Progenitor cell of endocrine pancreas (in vitro differentiated cells): ENCODE measurements at regions not wholly inside any gene's neighbourhood (a gene's known extent, or its start where the extent isn't known, plus 50 kb on each side); places are given as distances from the start of the nearest gene placed in this dataset.

Experiments used
- DNase-seq: peaks from one replicate; pipeline ENCODE4 v3.0.0; 2021; ENCODE audit warnings: low spot score; ENCODE audit not compliant: unreplicated experiment
- H3K27ac Mint-ChIP-seq: 2 replicates; pipeline ENCODE4 v1.8.0; 2021; ENCODE audit warnings: mild to moderate bottlenecking, moderate library complexity, mixed read lengths
- H3K27me3 Mint-ChIP-seq: 2 replicates; pipeline ENCODE4 v1.8.0; 2021; ENCODE audit warnings: mixed read lengths
- H3K36me3 Mint-ChIP-seq: 2 replicates; pipeline ENCODE4 v1.8.0; 2022; ENCODE audit warnings: mixed read lengths; ENCODE audit not compliant: insufficient read depth
- H3K4me1 Mint-ChIP-seq: 2 replicates; pipeline ENCODE4 v1.8.0; 2021; ENCODE audit warnings: low read depth, mixed read lengths
- H3K4me3 Mint-ChIP-seq: 2 replicates; pipeline ENCODE4 v1.8.0; 2021; ENCODE audit warnings: low read depth, mild to moderate bottlenecking, moderate library complexity, mixed read lengths
- H3K9me3 Mint-ChIP-seq: 2 replicates; pipeline ENCODE4 v1.8.0; 2021; ENCODE audit warnings: low read depth, mixed read lengths
- TF ChIP-seq, protein P1 (sequence below): fragments of 200-600 bp; sonication (generic); IDR thresholded peaks from one replicate; pipeline ENCODE4 v1.5.0; 2021; ENCODE audit warnings: antibody characterized with exemption, mild to moderate bottlenecking; ENCODE audit not compliant: unreplicated experiment

GRCh38 chr4:3870567-3870962 is 104.4 kb downstream of the ADRA2C start:
- H3K4me3 Mint-ChIP-seq = peak overlapping the region; percentile 65
- TF ChIP-seq, protein P1, sequence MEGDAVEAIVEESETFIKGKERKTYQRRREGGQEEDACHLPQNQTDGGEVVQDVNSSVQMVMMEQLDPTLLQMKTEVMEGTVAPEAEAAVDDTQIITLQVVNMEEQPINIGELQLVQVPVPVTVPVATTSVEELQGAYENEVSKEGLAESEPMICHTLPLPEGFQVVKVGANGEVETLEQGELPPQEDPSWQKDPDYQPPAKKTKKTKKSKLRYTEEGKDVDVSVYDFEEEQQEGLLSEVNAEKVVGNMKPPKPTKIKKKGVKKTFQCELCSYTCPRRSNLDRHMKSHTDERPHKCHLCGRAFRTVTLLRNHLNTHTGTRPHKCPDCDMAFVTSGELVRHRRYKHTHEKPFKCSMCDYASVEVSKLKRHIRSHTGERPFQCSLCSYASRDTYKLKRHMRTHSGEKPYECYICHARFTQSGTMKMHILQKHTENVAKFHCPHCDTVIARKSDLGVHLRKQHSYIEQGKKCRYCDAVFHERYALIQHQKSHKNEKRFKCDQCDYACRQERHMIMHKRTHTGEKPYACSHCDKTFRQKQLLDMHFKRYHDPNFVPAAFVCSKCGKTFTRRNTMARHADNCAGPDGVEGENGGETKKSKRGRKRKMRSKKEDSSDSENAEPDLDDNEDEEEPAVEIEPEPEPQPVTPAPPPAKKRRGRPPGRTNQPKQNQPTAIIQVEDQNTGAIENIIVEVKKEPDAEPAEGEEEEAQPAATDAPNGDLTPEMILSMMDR = no peak
- H3K36me3 Mint-ChIP-seq = no peaks in the 10 kb centered on the region
- peak overlapping the region; percentile 14 for H3K27ac Mint-ChIP-seq
- DNase-seq = no peak
- H3K9me3 Mint-ChIP-seq = no peaks in the 10 kb centered on the region
- H3K27me3 Mint-ChIP-seq = peaks cover 71% of the 10 kb centered on the region
- no peaks in the 10 kb centered on the region for H3K4me1 Mint-ChIP-seq

DNA sequence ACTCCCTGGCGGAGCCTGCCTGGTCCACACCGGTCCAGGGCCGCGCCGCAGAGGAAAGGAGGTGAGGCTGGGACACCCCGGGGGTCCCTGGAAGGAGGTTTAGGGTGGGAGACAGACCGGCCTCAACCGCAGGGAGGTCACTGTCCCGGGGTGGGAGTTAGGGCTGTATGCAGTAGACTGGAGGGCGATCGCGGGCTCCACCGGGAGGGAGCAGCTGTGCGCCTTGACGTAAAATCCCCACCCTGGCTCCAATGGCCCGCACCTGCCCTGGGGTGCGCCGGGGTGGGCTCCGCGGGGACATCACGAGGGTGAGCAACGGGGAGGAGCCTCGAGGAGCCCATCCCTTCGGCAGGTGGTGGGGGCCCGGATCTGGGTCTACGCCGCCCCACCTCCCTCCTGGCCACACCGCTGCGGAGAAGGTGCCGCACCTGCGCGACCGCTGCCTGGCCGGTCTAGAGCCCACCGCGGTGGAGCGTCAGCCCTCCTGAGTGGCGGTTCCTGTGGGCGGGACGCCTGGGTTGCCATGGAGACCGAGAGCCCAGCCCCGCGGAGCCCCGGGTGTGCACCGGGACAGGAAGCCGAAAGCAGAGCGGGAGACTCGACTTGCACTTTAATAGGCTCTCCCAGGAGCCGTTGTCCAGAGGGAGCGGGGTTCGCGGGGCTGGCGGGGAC is 105.1 kb downstream of the ADRA2C start:
- peaks cover 74% of the 10 kb centered on the region for H3K27me3 Mint-ChIP-seq
- no peaks in the 10 kb centered on the region for H3K9me3 Mint-ChIP-seq
- H3K27ac Mint-ChIP-seq = no peak overlapping the region
- TF ChIP-seq, protein P1 = no peak
- no peaks in the 10 kb centered on the region for H3K36me3 Mint-ChIP-seq
- peak overlapping the region; percentile 65 for H3K4me3 Mint-ChIP-seq
- peak; percentile 79 for DNase-seq
- H3K4me1 Mint-ChIP-seq = no peaks in the 10 kb centered on the region

DNA sequence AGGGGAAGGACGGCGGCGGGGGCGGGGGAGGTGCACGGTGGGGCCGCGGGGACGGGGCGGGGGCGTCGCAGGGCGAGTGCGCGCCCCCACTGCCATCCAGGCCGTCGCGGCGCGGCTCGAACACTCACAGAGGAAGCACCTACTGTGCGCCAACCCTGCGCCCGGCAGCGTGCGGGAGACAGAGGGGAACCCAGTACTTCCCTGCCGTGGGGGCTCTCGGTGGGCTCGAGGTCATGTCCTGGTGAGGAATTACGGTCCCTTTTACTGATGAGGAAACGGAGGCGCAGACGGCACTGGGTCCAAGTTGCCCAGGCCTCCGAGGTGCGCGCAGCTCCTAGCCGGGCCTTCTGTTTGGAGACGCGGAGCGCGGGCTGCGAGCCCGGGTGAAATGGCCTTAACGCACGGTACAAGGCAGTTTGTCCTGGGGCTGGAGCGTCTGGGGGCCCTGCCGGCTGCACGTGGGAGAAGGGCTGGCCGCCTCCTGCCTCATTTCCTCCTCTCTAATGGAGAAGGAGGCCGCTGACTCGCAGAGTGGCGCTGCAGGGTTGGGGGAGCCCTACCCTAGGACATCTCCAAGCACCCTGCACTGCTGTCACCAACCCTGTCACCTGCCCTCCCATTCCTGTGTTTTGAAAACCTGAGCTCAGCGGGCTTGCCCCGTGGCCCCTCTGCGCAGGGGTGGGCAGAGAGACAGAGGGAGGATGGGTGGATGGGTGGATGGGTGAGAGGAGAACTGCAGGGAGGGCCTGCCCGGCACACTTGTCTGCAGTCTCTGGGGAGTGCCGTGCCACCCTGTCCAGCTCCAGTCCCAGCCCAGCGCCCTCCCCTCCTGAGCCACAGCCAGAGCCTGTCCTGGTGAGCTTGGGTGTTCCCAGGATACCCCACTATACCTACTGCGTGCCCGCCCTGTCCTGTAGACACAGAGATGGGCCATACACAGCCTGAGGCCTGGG is 106.0 kb downstream of the ADRA2C start:
- DNase-seq = no peak
- H3K4me3 Mint-ChIP-seq = peak overlapping the region; percentile 29
- H3K4me1 Mint-ChIP-seq = no peaks in the 10 kb centered on the region
- H3K36me3 Mint-ChIP-seq = no peaks in the 10 kb centered on the region
- no peaks in the 10 kb centered on the region for H3K9me3 Mint-ChIP-seq
- TF ChIP-seq, protein P1 = no peak
- peaks cover 80% of the 10 kb centered on the region for H3K27me3 Mint-ChIP-seq
- peak overlapping the region; percentile 52 for H3K27ac Mint-ChIP-seq

- Mint-ChIP-seq H3K4me3 (no peak overlapping the region), H3K27ac (no peak overlapping the region), H3K27me3 (peaks cover 84% of the 10 kb centered on the region), H3K4me1 (no peaks in the 10 kb centered on the region), H3K36me3 (no peaks in the 10 kb centered on the region), H3K9me3 (peaks cover 3% of the 10 kb centered on the region)
- TF ChIP-seq, protein P1 = no peak
- DNase-seq = no peak
These were observed 106.7 kb downstream of the ADRA2C start for GRCh38 chr4:3872834-3873313.

- no peak for DNase-seq
- Mint-ChIP-seq H3K9me3 (peaks cover 3% of the 10 kb centered on the region), H3K4me3 (no peak overlapping the region)
These were observed 107.3 kb downstream of the ADRA2C start for GRCh38 chr4:3873408-3874027.

More at GRCh38 chr4:3873408-3874027, 107.3 kb downstream of the ADRA2C start:
- TF ChIP-seq, protein P1 = no peak
- Mint-ChIP-seq H3K4me1 (no peaks in the 10 kb centered on the region), H3K36me3 (no peaks in the 10 kb centered on the region), H3K27ac (no peak overlapping the region), H3K27me3 (peaks cover 84% of the 10 kb centered on the region)
